ENCODE measurements at regions not wholly inside any gene's neighbourhood (a gene's known extent, or its start where the extent isn't known, plus 50 kb on each side); places are given as distances from the start of the nearest gene placed in this dataset.

- H3K27me3 ChIP-seq (replicated peaks; ENCODE audit: control insufficient read depth, insufficient read depth, low read length): no peaks in the 10 kb centered on the region
- H3K36me3 ChIP-seq (ENCODE audit: control insufficient read depth, insufficient read depth, low read length): no peaks in the 10 kb centered on the region
- H3K4me3 ChIP-seq (replicated peaks; ENCODE audit: low read depth, low read length): no peak overlapping the region
- no peak for DNase-seq (ENCODE audit: extremely low read depth, insufficient read length)
- no peak for TF ChIP-seq CTCF (IDR thresholded peaks at IDR 0.05; ENCODE audit: insufficient read depth, low read length, poor library complexity, severe bottlenecking)
These were observed 99.1 kb downstream of the KCNJ2 start for GRCh38 chr17:70268383-70268782.

DNA sequence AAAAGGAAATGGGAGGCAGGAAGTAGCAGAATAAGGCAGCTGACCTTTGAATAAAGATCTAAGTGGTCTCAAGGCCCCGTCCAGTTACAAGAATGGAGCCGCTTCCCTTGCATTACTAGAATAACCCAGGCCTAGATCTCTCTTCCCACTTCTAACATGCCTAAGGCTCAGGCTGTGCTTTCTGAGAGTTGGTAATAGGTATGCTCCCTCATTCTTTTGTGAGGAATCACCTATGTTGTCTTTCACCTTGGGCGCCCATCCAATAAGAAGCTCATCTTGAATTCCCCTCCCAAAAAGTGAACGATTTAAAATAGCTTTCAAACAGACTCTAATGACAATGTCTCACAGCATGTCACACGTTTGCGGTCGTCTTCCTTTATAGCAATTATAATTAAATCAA is 101.2 kb downstream of the KCNJ2 start:
- Histone ChIP-seq H3K27me3 (replicated peaks; ENCODE audit: control insufficient read depth, insufficient read depth, low read length) (no peaks in the 10 kb centered on the region), H3K36me3 (ENCODE audit: control insufficient read depth, insufficient read depth, low read length) (no peaks in the 10 kb centered on the region), H3K4me3 (replicated peaks; ENCODE audit: low read depth, low read length) (no peak overlapping the region)
- no peak for DNase-seq (ENCODE audit: extremely low read depth, insufficient read length)
- no peak for TF ChIP-seq CTCF (IDR thresholded peaks at IDR 0.05; ENCODE audit: insufficient read depth, low read length, poor library complexity, severe bottlenecking)

- H3K4me3 ChIP-seq (replicated peaks; ENCODE audit: low read depth, low read length): no peak overlapping the region
- no peak for TF ChIP-seq CTCF (IDR thresholded peaks at IDR 0.05; ENCODE audit: insufficient read depth, low read length, poor library complexity, severe bottlenecking)
- DNase-seq (ENCODE audit: extremely low read depth, insufficient read length): no peak
- H3K36me3 ChIP-seq (ENCODE audit: control insufficient read depth, insufficient read depth, low read length): no peaks in the 10 kb centered on the region
- H3K27me3 ChIP-seq (replicated peaks; ENCODE audit: control insufficient read depth, insufficient read depth, low read length): no peaks in the 10 kb centered on the region
These were observed 101.9 kb downstream of the KCNJ2 start for GRCh38 chr17:70271200-70271599.

- Histone ChIP-seq H3K27me3 (replicated peaks; ENCODE audit: control insufficient read depth, insufficient read depth, low read length) (no peaks in the 10 kb centered on the region), H3K4me3 (replicated peaks; ENCODE audit: low read depth, low read length) (no peak overlapping the region), H3K36me3 (ENCODE audit: control insufficient read depth, insufficient read depth, low read length) (no peaks in the 10 kb centered on the region)
- TF ChIP-seq CTCF (IDR thresholded peaks at IDR 0.05; ENCODE audit: insufficient read depth, low read length, poor library complexity, severe bottlenecking): no peak
- DNase-seq (ENCODE audit: extremely low read depth, insufficient read length): no peak
These were observed 102.3 kb downstream of the KCNJ2 start for GRCh38 chr17:70271672-70272071.

GRCh38 chr17:70274255-70274654 is 104.9 kb downstream of the KCNJ2 start:
- Histone ChIP-seq H3K4me3 (replicated peaks; ENCODE audit: low read depth, low read length) (no peak overlapping the region), H3K27me3 (replicated peaks; ENCODE audit: control insufficient read depth, insufficient read depth, low read length) (no peaks in the 10 kb centered on the region), H3K36me3 (ENCODE audit: control insufficient read depth, insufficient read depth, low read length) (no peaks in the 10 kb centered on the region)
- no peak for DNase-seq (ENCODE audit: extremely low read depth, insufficient read length)
- TF ChIP-seq CTCF (IDR thresholded peaks at IDR 0.05; ENCODE audit: insufficient read depth, low read length, poor library complexity, severe bottlenecking): no peak

- H3K36me3 ChIP-seq (ENCODE audit: control insufficient read depth, insufficient read depth, low read length): no peaks in the 10 kb centered on the region
- TF ChIP-seq CTCF (IDR thresholded peaks at IDR 0.05; ENCODE audit: insufficient read depth, low read length, poor library complexity, severe bottlenecking): no peak
- no peak overlapping the region for H3K4me3 ChIP-seq (replicated peaks; ENCODE audit: low read depth, low read length)
- no peaks in the 10 kb centered on the region for H3K27me3 ChIP-seq (replicated peaks; ENCODE audit: control insufficient read depth, insufficient read depth, low read length)
- DNase-seq (ENCODE audit: extremely low read depth, insufficient read length): no peak
These were observed 107.6 kb downstream of the KCNJ2 start for GRCh38 chr17:70276906-70277305.

Data from GM06990 (cell line).